GM12891 (cell line): ENCODE measurements at regions not wholly inside any gene's neighbourhood (a gene's known extent, or its start where the extent isn't known, plus 50 kb on each side); places are given as distances from the start of the nearest gene placed in this dataset.

Experiments
- POLR2A ChIP-seq: IDR thresholded peaks from 2 replicates; pipeline ENCODE4 v1.6.1; 2011; ENCODE audit warnings: low read depth, low read length, control low read depth
- POU2F2 ChIP-seq: IDR thresholded peaks from 2 replicates; pipeline ENCODE4 v1.6.1; 2011; ENCODE audit warnings: low read depth, mild to moderate bottlenecking, control low read depth, low read length, moderate library complexity

GRCh38 chr12:93102744-93103143 lies 173.6 kb upstream of the EEA1 start:
- no peak for TF ChIP-seq POU2F2
- TF ChIP-seq POLR2A = no peak
